DMS 273 (cell line): ENCODE measurements at regions not wholly inside any gene's neighbourhood (a gene's known extent, or its start where the extent isn't known, plus 50 kb on each side); places are given as distances from the start of the nearest gene placed in this dataset.
A peak's percentile ranks its signal among the peaks of the same experiment; 100 is the strongest.

Experiments
- DNase-seq: peaks from one replicate; lab custom pipeline; 2025; ENCODE audit not compliant: unreplicated experiment; lab: John Stamatoyannopoulos, UW

DNA sequence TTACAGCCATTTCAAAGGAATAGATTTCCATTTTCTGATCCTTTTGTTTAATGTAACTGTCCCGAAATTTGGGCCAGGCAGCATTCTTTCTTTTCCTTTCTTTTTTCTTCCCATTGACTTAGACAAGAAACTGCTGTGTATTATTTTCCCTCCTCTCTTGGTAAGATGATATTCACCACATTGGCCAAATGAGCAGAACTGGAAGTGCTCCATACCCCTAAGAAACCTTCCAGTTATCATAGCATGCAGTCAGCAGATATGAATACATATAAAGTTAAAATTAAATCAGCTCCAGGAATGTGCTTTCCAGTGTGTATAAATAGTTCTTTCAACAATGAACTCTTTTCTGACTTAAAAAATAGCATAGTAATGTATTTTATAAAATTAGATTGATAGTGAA is 168.5 kb upstream of the GAS1 start:
- no peak for DNase-seq

DNA sequence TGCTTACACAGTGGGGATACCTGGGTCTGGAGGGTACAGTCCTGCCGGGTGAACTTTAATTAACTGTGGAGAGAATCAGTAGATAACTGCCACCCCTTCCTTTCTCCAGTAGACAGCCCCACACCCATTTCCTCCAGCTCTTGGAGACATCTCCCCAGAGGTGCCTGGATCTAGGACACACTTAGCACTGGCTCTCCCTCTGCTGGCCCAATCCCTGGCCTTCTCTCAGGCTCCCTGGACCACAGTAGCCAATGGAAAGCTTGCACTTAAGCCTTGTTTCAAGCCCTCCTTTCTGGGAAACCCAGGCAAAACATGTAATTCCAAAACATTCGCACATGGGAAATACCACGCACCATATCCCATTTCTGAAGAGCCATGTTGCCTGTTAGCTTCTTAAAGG is 169.2 kb upstream of the GAS1 start:
- no peak for DNase-seq

DNA sequence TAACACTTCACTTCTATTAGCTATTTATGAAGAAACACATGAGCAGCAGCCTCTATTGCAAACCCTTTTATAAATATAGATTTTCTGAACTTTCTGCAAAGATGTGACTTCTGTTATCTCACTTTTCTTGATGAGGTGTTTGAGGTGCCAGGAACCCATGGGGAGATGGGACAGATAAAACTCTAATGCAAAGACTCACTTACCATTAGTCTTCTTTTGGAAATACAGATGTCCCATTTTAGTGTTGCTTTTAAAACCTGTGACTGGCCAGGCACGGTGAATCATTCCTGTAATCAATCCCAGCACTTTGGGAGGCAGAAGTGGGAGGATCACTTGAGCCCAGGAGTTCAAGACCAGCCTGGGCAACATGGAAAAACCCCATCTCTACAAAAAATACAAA is 171.3 kb upstream of the GAS1 start:
- DNase-seq, result no peak

DNA sequence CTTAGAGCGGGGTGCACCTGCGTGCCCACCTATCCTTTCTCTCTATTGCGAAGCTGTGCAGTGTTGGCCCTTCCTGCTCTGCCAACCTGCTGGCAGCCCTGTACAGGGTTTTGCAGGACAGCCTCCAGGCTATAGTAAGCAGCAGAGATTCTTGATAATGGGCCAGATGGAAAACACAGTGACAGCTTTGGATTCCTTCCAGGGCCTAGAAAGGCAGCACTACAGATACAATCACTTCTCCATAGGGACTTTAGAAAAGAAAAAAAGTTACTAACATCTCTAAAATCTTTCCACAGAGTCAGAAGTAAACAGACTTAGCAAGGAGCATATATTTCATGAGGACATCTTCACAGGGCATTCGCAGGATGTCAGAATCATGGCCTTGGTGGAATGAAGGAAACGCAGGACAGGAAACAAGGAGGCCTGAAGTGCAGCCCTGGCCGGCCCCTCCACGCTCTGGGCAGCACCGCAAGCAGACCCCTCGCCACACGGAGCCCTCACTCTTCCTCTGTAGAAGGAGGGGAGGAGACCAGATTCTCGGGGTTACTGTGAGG is 172.1 kb upstream of the GAS1 start:
- peak; percentile 80 for DNase-seq

- DNase-seq, result no peak
Measured at GRCh38 chr9:87120610-87121009, 173.3 kb upstream of the GAS1 start.

DNA sequence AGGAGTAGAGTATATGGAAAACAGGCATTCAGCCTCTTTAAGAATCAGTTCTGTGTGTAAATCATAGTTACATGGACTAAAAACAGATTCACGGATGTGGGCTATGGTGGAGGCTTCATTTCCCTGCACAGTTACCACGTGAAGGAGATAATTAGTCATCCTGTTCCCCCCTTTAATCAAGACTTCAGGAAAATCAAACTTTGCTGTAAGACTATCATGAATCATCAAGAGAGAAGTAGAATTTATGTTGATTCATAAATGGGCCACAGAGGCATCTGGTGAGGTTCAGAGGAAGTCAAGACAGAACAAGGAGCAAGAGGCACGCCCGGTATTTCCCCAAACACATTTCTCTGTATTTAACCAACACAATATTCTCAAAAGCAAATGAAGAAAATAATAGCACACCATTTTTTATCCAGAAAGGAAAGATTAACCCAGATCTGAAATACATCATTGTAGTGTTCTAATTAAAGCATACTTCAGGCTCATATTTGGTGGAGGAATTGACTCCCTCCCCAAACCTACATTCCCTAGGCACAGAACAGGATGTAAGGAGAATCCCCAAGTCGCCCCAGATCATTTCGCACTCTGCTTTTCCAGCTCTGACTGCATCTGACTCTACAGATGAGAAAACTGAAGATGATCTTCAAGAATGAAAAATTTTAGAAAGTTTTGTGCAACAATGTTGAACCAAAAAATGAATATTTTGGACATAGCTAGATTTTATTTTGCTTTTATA is 175.8 kb upstream of the GAS1 start:
- DNase-seq, result no peak

GRCh38 chr9:87123830-87124229 is 176.5 kb upstream of the GAS1 start:
- DNase-seq, result no peak

- DNase-seq, result no peak
Measured at GRCh38 chr9:87125819-87126218, 178.5 kb upstream of the GAS1 start.

GRCh38 chr9:87127543-87127942 is 180.2 kb upstream of the GAS1 start:
- DNase-seq, result no peak

GRCh38 chr9:87127978-87128614 is 180.8 kb upstream of the GAS1 start:
- DNase-seq, result no peak

- DNase-seq, result no peak
Measured at GRCh38 chr9:87128844-87129493, 181.7 kb upstream of the GAS1 start.

GRCh38 chr9:87135074-87135473 is 187.8 kb upstream of the GAS1 start:
- DNase-seq, result no peak

DNA sequence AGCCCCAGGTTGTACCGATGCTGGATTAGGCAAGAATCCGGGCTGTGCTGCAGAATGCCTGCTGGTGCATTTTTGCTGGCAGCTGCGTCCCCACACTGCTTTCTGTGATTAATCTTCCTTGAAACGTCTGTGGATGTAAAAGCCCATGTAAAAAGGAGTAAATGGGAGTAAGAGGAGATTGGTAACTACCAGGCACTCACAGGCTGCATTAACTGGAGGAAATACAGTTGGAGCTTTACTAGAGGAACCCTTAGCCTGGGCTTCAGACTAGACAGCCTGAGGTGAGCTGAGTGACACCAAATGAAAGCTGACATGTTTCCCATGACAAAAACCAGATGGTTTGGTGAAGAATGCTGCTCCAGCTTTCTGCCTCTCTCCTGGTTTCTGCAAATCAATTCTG is 190.4 kb upstream of the GAS1 start:
- DNase-seq, result no peak

DNA sequence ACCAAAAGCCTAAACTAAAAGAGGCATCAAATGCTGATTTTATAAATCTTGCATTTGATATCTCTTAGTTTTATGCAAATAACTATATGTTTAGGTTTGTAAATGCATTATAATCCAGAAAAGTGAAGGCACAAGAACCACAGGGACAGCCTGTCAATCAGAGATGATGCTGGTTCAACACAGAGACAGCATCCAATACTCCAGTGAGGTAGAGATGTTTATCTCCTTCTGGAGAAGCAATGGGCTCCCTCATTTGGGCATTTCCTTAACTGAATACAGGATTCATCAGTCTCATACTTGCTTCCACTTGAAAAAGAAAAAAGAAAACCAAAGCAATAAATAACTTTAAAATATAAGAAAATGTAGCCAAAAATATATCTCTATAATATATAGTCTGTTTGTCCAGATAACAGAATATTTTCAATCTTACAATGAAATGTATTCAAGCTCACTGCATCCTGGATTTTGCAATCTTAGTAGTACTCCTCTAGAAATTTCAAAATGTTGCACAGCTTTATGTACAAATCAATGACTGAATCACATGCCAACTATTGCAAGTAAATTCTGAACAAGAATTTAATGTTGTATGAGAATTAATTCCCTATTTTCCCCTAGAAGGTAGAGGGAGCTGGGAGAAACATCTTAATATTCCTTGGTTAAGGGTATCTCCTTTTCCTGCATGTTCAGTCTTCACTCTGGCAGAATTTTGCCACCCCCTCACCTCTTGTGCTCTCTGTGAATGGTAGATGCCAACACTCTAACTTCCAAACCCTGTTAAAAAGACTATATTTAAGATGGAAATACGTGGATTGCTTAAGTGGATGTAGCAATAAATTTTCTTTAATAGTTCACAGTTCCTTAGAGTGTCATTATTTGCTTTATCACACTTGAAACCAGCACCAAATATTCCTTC is 191.1 kb upstream of the GAS1 start:
- DNase-seq, result no peak

DNA sequence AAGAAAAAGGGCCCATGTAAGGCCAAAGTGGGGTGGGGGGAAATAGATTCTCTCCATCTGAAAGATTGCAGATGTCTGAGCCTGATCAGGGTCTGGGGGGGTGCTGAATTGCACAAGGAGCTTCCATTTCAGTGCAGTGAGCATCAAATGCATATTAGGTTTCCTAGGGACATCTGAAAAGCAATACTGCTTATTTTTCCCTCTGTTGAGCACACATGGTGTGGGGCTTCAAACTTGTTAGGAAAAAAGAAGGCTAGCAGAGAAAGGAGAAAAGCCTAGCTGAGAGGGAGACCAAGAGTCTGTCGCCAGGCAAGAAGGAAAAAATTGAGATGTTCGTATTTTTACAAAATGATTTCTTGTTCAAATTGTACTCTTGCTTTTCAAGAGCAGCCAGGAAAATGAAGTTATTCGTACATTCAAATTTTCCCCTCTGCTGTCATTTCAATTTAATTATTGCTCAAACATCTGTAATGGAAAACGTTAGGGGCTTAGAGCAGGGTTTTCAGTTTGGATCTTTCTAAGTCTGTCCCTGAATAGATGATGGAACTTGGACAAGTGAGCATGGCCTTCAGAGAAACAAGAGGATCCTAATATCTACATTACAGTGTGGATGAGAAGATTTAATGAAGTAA is 191.9 kb upstream of the GAS1 start:
- no peak for DNase-seq

DNA sequence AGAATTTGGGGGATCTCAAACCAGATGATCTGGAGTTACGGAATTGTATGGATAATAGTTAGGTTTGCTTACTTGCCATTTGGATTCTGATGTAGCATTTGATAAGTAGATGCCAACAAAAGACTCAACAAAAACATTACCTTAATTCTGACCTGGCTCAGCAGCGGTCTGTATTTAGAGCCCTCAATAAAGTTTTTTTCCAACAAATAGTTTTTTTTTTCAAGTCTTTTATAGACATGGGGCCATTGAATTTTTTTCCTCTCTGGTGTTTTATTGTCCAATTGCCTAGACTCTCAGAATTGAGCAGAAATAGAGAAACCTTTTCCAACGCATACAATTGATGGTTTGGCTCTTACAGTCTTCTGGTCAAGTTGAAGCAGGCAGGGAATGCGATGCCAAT is 192.8 kb upstream of the GAS1 start:
- DNase-seq, result no peak

GRCh38 chr9:87140605-87141109 is 193.4 kb upstream of the GAS1 start:
- peak; percentile 3 for DNase-seq

- no peak for DNase-seq
Measured at GRCh38 chr9:87141124-87141523, 193.8 kb upstream of the GAS1 start.

DNA sequence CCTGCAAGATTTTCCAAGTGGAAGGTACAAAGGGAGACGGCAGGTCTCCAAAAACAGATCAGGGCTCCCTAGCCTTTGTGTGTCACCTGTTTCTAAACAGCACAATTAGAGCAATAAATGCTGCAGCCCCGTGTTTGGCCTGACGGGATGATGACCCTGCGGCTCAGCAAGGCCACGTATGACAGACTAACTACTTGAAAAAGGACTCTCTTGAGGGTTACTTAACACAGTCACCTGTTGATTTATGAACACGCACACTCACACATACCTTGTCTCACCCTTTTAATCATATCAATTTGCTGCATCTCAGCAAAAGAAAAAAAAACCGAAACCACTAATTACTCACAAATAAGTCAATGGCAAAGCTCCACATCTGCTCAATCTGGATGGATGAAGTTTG is 199.6 kb upstream of the GAS1 start:
- DNase-seq, result no peak

DNA sequence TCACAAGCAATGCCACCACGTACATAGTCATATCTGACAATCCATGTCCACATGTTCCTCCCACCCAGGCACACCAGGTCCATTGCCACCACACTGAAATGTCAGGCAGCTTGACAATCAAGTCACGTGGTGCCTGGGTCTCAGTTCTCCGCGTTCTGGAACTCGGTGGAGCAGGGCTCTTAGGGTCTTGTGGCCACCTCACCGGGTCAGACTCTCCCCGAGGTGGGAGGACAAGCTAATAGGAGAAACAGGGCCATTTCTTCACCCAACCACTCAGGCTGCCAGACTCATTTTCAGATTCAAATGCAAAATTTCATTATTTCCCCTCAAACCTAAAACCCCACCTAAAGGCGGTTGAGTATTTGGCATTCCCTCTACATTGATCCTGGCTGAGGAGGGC is 200.5 kb upstream of the GAS1 start:
- peak; percentile 21 for DNase-seq
